DMS53 (cell line): ENCODE measurements at regions not wholly inside any gene's neighbourhood (a gene's known extent, or its start where the extent isn't known, plus 50 kb on each side); places are given as distances from the start of the nearest gene placed in this dataset.
A peak's percentile ranks its signal among the peaks of the same experiment; 100 is the strongest.

Experiments
- DNase-seq: peaks from one replicate; lab custom pipeline; 2025; lab: John Stamatoyannopoulos, UW

DNA sequence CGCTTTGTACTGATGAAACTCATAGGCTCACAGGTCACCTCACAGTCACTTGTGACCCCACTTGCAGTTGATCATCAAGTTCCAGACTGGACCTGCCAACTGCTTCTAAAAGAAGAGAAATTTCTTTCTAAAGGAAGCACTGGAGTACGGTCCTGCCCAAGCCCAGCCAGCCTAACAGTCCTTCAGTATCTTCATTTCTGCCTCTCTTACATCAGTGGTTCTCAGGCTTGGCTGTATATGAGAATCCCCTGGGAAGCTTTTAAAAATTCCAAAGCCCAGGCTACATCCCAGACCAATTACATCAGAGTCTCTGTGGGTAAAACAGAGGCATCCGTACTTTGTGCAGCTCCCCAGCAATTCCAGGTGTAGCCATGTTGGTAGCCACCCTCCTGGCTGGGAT, 282.1 kb downstream of the NFIB start:
- DNase-seq = no peak

DNA sequence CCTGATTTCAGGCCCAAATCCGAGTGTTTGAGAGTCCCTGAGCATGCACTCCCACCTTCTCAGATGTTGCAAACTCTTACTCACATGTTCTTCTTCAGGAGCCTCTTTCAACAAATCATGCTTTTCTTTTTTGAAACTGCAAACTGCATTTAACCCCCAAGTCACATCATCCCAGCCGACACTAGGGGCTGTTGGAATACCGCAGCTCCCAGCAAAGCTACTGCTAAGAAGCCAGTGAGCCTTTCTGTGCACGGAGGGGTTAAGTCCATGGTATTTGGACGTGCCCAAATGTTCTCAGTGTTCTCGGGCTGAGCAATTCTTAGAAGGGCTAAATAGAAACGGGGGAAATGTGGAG, 282.9 kb downstream of the NFIB start:
- no peak for DNase-seq

DNA sequence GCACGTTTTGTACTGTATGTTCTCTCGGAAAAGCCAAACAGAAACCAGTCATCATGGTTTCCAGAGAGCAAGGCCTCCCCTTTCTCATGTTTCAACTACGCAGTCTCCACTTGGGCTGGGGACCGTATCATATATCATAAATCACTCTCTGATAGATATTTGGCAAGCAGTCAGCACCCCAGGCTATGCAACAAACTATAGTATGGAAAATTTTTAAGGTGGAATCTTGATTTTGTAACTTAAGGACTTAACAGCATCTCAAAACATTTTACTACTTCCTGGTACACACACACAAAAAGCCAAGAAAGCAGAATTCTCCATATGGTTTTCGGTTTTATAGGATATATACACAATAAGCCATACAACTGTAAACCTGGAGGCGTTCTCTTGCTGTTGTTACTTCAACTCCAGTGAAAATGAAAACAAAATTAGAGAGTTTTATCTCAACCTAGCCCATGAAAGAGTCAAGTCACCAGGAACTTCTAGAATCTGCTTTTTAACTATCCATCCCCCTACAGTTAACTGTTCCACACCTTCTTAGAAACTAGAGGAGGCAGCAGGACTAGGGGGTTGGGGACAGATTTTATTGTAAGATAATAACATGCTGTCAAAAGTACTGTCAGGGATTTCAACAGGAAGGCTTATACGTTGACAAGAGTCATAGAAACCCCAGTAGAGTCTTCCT, 283.4 kb downstream of the NFIB start:
- no peak for DNase-seq

DNA sequence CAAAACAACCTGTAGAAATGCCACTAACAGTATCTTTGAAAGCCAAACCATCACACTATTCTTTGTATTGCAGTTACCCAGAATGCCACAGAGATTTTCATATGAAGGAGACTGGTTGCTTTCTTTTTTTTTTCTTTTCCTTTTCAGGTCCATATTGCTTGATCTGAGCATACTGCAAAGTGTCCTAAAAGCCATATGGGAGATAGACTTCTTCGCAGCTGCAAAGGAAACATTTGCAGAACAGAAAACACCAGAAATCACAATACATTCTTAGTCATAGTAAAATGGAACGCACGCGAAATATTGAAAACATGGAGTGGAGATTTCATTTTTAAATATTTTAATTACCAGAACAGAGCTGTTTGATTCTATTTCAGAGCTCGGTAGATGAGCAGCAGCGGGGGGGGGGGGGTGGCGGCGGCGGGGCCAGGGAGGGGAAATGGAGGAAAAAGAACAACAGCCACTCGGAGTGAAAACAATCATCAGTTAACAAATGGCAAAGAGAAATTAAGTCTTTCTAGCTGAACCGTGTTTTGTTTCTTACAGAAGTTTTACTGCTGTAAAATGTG, 284.1 kb downstream of the NFIB start:
- DNase-seq = no peak

DNA sequence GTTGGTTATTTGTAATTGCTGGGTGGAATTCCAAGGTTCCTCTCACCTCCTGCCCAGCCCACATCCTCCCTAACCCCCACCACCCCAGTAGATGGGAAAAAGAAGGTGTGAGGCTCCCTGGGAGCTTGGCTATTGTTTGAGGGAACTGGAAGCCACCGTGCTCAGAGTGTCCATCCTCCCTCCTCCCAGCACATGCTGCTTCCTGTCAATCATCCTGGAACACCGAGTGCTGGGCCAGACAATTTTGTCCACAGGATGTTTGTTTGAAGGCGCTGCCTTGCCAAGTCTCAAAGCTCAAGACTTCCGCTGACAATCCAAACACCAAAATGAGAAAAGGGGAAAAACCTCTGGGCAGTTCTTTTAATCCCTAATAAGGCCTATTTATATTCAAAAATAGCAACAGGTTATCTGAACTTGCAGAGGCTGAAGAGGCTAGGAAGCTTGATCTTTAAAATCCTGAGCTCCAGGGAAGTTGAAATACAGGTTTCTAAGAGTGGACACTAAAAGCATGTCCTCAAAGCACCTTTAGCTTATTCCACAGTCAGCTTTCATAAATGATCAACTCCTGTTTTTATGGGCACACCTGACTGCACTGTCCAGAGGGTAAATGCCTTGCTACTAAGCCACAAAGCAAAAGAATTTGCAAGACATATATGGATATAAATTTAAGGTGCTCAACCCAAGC, 286.7 kb downstream of the NFIB start:
- DNase-seq = peak; percentile 73

DNA sequence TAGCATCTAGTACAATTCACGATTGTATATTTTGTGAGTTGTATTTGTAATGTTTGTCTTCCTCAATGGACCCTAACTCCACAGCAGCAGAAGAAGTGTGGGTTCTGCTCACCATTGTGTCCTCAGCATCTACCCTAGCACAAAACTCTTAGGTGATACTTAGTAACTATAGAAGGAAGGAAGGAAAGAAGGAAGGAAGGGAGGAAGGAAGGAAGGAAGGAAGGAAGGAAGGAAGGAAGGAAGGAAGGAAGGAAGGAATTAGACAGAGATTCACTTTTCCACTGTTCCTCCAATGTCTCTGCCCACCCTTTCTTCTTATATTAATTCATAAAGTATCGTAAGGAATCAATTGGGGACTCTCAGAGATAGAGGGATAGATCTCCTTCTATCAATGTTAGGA, 288.2 kb downstream of the NFIB start:
- DNase-seq = no peak

DNA sequence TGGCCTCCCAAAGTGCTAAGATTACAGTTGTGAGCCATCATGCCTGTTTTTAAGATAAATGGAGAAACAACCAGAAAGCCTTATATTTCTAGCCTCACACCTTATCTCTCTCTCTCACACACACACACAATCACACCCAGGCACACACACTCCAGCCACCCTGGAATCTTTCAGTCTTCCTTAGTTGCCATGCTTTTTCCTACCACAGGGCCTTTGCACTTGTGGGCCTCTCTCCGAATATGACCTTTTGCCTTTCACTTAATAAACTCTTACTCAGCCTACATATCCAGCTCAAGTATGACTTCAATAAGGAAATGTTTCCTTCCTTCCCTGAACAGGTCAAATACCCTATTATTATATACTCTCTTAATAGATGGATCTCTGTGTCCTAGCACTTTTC, 290.7 kb downstream of the NFIB start:
- no peak for DNase-seq

DNA sequence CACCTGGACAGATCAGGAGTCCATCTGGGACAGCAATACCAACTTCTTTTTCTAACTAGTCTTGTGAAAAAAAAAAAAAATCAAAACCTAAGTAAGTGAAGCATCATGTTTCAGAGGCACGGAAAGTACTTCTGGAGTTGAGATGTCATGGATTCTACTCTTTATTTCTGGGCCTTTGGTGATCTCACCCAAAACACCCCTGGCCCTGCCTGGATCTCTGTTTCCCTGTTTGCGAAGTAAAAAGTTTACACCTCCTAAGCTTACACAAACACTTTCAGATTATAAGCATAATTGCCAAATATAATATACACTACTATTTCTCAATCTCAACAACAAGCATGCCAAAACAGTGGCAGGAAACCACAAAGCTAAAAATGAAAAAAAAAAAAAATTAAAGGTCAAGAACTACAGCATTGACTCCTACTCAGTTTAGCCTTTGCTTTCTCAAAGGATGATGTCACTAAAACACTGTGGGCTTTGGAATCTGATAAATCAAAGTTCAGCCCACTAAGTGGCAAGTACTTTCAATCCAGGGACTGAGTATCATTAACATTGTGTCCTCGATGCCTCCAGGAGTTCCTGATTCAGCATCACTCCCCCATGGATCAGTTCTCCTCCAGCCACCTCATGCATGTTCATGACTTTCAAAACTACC, 291.9 kb downstream of the NFIB start:
- no peak for DNase-seq

DNA sequence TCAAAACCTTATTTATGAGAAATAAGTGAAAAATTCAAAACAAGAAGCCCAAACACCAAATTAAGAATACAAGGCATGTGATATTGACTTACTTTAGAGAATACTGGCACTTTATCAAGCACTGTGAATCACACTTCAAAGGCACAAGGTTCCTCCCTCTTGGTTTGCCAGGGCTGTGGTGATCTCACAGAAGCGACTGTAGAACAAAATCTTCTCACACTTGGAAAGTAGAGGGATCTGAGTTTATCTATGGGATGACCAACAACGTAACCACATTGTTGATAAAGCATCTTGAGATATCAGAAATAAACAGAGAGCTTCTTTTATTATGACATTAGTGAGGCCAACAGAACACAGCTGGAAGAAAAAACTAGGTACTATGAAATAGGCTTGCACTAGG, 295.9 kb downstream of the NFIB start:
- no peak for DNase-seq

DNA sequence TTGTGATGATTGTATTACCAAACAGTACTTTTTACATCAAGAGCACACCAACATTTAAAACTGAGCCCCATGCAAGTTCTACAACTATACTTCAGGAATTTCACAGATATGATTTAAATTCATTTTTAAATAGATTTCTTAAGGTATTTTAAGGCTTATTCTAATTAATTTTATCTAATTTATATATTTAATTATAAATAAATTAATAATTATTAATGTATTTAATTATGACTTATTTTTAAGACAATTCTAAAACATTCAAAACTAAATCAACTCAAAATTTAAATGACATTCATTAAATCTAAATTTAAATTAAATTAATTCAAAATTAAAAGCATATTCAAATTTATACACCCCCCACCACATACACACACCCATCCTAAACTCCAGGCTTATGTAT, 299.2 kb downstream of the NFIB start:
- DNase-seq = no peak

DNA sequence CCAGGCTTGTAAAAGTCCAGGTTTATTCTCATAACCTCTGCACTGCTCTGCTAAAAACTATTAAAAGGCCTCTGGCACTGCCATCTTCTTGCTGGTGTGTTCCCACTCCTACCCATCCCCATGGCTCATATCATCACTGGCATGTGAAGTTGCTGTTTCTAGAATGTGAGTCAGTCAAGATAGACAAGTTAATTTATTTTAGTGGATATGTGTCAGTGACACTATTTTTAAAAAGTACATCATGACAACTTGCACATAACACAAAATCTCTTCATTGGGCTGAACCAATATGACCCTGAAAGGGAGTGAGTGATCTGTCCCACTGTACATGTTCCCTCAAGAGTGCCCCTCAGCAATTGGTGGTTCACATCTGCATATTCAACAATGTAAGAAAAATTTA, 299.7 kb downstream of the NFIB start:
- no peak for DNase-seq

DNA sequence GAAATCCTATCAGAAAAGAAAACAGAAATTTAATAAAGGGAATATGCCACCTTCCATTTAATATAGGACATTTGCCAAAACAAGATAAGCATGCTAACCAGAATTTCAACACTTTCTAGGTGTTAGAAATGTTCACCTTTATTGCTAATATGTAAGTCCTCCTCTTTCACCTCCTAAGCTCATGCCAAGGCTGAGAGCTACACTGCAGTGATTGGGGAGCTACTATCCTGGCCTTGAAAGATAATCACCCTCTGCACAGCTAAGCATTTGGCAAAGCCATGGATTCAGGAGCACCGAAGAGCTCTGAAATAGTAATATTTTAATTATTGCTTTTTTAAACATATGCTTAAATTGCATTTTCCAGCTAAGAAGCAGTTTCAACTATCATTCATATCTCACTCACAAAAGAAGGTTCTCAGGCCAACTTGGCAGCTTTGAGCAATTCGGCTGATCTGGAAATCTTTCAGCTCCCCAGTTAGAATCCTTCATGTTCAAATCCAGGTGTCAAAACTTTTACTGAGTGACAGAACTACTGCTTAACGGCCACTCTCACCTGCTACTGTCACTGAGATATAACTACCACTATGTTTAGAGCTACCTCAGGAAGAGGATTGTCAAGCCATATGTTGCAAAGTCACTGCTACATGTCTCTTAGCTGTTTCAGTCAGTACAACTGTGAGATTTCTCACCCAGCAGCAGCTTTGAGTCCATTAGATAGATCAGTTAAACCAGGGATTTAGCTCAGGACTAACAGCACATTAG, 302.0 kb downstream of the NFIB start:
- no peak for DNase-seq

DNA sequence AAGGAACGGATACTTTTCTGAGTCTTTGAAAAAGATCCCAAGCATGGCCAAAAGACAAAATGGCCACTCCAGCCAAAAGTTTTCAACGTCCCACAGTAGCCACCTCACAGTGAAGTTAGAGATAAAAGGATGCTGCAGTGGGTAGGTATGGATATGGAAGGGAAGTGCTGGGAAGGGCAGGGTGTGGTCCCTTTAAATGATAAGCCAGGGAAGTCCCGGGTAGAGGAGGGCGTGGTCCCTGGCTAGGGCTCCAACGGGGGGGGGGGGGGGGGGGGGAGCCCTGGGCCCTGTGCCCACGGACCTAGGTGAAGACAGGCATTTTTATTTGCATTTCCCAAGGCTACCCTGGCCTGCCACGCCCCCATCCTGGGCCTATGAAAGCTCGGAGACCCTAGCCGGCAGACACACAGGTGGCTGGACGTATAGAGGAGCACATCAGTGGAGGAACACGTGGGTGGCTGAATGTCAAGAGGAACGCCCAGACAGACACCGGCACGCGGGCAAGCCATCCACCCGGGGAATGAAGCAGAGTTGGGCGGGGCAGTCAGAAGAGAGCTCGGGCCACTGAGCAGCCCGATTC, 306.7 kb downstream of the NFIB start:
- DNase-seq = no peak

DNA sequence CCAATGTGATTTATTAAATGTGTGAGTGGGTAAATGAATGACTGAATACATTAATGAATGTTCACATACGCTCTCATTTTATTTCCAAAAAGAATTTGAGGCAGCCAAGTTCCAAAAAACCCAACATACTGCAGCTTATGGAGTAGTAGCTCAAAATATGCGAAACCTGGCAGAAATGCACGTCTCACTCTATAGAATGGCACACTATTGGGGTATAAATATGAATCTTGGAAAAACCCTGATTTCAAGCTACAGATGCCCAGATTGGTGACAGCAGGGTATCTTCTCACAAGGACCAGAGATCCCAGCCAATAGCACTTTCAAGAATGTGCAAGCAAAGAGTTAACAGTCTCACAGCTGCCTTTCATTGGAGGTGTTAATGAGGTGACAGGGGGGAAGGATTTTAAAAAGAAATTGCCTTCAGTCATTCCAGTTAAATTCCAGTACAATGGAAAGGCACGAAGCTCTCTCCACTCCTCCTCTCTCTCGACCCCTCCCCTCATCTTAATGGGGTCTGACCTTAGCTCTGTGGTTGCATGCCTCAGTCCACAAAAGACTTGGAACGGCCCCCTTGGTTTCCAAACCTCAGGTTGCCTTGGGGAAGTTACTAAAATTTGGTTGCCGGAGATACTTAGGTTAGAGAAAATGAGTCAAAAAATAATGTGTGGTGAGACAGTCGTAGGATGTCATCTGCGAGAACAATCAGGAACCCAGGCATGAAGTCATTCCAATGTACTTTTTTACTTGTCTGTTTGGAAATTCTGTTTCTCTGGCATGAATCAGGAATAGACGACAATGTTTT, 307.4 kb downstream of the NFIB start:
- DNase-seq = no peak

DNA sequence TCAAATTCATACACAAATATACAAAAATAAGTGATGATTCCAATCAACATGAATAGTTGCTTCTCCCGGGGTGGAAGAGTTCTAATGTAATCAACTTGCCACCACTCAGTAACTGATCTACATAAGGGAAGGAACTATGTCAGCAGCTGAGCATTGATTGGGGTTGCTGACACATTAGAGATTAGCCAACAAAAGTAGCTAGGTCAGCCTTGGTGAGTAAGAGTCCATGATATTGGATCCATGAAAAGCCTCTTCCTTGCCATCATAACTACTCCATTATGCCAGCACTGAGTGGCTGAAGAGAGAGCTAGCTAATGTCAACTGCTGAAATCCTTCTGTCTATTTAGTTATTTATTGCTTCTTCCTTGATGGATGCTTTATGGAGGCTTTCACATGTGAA, 309.8 kb downstream of the NFIB start:
- no peak for DNase-seq

DNA sequence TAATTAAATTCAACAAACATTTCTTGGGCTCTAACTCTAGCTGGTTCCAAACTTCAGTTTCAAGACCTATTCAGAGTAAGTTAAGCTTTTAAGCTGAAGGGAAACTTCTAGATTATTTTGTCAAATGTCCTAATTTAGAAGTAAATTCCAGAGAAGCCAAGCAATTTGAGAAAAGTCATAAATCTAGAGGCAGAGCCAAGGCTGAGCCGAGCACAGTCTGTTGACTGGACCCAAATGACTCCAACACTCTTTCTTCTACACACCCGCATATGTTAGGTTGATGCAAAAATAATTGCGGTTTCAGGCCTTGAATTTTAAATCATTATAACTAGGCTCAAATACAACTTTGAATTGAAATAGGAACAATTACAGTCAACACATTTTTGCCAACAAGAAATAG, 319.7 kb downstream of the NFIB start:
- DNase-seq = no peak

DNA sequence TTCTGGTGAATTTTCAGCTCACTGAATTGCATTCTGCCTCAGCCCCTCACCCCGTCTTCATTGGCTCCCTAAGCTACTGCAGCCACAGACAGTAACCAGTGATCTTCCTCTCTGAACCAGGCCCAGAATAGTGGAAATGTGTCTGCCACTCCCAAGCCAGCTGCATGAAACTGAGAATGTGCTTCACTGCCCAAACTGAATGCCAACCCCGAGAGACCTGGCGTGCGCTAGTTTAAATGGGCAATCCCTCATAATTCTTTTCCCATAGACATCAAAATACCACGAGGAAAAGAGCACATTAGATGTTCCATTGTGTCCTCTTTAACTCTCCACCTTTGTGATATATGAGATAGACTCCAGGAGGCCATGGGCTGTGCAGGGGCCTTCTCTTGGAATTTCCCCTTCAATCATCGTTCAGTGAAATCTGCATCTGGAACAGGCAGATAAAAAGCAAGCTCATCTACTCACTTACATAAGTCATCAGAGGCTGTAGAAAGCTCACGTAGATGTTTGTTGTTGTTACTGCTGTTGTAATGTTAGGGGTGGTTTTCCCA, 320.2 kb downstream of the NFIB start:
- no peak for DNase-seq

DNA sequence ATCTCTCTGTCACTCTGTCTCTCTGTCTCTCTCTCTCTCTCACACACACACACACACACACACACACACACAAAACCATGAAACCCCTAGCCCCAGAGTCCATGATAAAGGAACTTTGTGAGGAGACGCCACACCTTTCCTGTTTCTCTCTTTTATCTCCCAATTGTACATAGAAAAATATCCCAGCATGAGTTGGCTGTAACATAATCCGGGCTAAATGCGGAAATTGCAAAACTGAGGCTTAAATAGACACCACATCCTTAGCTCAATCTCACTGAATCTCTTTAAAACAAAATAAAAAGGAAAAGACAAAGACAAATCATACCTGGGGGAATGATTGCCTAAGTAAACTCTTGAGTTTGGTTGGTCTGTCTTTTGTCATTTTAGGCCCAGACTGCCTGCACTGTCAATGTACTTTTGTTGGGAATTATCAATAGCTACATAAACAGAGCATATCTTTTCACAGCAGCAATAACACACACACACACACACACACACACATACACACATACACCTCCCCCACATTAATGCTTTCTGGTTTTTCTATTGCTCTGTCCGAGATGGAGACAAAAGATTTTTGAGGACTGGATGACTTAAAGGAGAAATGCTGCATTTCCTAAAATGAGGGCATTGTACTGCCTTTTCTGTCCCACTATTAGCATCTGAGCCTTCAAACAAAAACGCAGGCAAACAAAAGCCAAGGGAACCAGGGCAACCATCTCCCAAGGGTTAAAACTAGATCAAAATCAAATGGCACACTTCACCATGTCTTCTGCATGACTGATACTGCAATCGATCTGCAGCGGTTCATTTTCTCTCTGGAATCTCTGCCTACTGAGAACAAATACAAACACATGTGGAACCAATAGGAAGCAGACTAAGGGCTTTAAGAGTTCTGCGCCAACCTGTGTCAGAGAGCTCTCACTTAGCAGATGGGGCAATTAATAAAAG, 321.5 kb downstream of the NFIB start:
- no peak for DNase-seq

DNA sequence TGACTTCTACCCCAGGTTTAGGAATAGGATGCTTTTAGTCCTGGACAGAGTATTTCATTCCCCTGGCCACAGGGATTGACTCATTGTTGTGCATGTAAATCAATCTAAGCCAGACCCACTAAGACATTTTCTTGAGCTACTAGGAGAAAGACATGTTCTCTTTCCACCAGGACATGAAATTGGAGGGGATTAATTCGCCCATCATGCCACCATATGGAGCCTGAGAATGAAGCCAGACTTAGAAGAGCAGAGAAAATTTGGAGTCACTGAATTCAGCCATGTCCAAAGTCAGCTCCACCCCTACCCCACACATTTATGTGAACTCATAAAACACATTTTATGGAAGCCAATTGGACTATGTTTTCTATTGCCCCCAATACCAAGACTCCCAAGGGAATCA, 322.5 kb downstream of the NFIB start:
- DNase-seq = no peak

DNA sequence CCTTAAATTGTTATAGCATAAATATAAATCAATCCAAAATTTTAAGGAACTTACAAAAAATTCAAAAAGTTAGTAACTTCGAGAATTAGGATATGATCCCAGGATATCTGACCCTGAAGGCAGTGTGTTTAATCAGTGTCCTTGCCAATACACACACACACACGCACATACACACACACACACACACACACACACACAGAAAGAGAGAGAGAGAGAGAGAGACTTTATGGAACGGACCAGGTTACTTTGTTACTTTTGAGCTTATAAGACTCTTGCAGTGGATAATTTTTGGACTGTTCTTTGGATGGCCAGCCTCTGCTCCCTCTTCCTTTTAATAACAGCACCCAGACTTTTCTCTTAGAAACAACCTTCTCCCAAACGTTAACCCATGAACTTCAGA, 322.9 kb downstream of the NFIB start:
- DNase-seq = no peak
